ENCODE measurements at regions not wholly inside any gene's neighbourhood (a gene's known extent, or its start where the extent isn't known, plus 50 kb on each side); places are given as distances from the start of the nearest gene placed in this dataset.

DNA sequence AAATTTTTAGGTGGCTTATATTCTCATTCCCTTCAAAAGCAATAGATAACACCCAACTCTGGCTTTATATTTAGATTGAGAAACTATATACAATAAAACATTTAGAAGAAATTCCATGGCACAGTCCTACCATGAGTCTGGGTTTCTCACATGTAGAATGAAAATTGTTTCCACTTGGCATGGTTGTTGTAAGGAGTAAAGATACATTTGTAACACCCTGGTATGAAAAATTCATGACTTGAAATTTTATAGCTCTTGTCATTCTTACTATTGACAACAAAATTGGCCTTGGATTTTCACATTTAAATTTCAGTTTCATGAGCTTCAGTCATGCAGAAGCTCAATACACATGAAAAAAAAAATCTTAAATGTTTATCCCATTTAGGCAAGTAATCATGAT, 92.5 kb upstream of the CBLN2 start:
- TF ChIP-seq, protein P1, sequence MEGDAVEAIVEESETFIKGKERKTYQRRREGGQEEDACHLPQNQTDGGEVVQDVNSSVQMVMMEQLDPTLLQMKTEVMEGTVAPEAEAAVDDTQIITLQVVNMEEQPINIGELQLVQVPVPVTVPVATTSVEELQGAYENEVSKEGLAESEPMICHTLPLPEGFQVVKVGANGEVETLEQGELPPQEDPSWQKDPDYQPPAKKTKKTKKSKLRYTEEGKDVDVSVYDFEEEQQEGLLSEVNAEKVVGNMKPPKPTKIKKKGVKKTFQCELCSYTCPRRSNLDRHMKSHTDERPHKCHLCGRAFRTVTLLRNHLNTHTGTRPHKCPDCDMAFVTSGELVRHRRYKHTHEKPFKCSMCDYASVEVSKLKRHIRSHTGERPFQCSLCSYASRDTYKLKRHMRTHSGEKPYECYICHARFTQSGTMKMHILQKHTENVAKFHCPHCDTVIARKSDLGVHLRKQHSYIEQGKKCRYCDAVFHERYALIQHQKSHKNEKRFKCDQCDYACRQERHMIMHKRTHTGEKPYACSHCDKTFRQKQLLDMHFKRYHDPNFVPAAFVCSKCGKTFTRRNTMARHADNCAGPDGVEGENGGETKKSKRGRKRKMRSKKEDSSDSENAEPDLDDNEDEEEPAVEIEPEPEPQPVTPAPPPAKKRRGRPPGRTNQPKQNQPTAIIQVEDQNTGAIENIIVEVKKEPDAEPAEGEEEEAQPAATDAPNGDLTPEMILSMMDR (IDR thresholded peaks at IDR 0.05) = no peak
- no peak for TF ChIP-seq POLR2AphosphoS5 (IDR thresholded peaks at IDR 0.05)
- TF ChIP-seq POLR2A (IDR thresholded peaks at IDR 0.05) = no peak
- no peak for TF ChIP-seq EP300 (IDR thresholded peaks at IDR 0.05)

Measured in suprapubic skin (tissue), 4 donors.